AG09309 (cell line): ENCODE measurements at regions not wholly inside any gene's neighbourhood (a gene's known extent, or its start where the extent isn't known, plus 50 kb on each side); places are given as distances from the start of the nearest gene placed in this dataset.

Source experiments
- DNase-seq: peaks from one replicate; pipeline ENCODE4 v3.0.0-alpha.2; 2010; ENCODE audit warnings: low read depth
- H3K4me3 ChIP-seq: 2 replicates; pipeline ENCODE4 v1.5.1; 2011; ENCODE audit warnings: mild to moderate bottlenecking, low read depth, low read length, moderate library complexity; ENCODE audit not compliant: control insufficient read depth
- TF ChIP-seq, protein P1 (sequence below): IDR thresholded peaks from 2 replicates; pipeline ENCODE4 v1.5.1; 2011; ENCODE audit warnings: mild to moderate bottlenecking, low read depth, low read length, inconsistent platforms; ENCODE audit not compliant: insufficient read depth, control insufficient read depth; ENCODE audit errors: missing control alignments

DNA sequence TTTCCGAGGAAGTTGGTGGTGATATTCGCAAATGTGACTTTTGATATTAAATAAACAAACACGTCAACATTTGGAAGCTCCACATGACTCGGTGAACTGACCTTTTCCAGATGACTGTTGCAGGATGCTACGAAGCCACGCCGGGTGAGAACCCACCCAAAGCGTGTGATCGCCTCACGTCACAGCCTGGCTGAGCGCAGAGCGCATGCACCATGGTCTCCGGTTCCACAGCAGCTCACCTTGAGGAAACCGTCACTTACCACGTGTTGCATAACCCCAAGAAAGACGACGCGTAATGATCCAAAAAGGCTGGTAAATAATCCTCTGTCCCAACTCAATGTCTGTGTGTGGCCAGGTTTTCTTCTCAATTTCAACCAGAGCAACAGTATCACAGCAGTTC, 64.5 kb upstream of the CTDP1 start:
- no peak overlapping the region for H3K4me3 ChIP-seq
- TF ChIP-seq, protein P1, sequence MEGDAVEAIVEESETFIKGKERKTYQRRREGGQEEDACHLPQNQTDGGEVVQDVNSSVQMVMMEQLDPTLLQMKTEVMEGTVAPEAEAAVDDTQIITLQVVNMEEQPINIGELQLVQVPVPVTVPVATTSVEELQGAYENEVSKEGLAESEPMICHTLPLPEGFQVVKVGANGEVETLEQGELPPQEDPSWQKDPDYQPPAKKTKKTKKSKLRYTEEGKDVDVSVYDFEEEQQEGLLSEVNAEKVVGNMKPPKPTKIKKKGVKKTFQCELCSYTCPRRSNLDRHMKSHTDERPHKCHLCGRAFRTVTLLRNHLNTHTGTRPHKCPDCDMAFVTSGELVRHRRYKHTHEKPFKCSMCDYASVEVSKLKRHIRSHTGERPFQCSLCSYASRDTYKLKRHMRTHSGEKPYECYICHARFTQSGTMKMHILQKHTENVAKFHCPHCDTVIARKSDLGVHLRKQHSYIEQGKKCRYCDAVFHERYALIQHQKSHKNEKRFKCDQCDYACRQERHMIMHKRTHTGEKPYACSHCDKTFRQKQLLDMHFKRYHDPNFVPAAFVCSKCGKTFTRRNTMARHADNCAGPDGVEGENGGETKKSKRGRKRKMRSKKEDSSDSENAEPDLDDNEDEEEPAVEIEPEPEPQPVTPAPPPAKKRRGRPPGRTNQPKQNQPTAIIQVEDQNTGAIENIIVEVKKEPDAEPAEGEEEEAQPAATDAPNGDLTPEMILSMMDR = no peak
- no peak for DNase-seq

DNA sequence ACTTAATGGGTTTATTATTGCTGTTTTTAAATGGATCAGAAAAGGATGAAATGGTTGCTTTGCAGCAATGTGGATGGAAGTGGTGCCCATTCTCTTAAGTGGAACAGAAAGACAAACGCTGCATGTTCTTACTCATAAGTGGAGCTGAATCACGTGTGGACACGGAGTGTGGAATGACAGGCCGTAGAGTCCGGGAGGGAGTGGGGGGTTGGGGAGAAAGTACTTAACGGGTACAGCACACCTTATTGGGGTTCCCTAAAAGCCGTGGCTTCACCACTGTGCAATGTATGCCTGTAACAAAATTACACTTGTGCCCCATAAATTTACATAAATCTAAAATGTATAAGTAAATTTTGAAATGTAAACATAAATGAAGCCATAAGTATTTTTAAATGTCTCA, 64.0 kb upstream of the CTDP1 start:
- no peak overlapping the region for H3K4me3 ChIP-seq
- DNase-seq = no peak
- TF ChIP-seq, protein P1 = no peak

DNA sequence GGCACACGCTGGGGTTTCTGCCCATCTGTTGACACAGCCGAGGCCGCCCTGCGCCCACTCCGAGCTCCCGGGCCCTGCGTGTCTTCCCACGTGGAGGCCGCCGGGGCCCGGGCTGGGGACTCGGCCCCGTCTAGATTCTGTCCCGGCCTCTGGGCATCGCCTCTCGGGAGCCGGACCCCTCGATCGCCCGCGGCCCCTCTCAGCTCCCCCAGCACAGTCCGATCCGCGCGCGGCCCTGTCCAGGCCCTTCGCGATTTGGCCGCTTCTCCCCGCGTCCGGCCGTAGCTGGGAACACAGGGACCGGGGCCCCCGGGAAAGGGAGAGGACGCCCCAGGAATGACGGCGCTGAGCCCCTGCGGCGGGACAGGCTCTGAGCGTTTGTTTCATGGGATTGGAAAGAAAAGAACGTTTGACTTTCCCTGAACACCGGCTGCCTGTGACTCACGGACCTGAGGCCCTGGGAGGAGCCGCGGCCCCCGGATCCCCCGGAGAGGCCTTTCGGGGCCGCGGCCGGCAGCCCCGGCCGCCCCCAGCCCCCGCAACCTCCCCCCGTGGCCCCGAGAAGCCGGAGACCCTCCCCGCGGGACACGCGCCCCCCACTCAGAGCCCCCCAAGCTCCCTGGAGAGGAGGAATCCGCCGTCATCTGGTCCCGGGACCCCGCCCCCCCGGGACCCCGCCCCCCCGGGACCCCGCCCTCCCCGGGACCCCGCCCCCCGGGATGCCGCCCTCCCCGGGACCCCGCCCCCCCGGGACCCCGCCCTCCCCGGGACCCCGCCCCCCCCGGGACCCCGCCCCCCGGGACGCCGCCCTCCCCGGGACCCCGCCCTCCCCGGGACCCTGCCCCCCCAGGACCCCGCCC, 62.7 kb upstream of the CTDP1 start:
- H3K4me3 ChIP-seq = no peak overlapping the region
- TF ChIP-seq, protein P1 = no peak
- DNase-seq = no peak

DNA sequence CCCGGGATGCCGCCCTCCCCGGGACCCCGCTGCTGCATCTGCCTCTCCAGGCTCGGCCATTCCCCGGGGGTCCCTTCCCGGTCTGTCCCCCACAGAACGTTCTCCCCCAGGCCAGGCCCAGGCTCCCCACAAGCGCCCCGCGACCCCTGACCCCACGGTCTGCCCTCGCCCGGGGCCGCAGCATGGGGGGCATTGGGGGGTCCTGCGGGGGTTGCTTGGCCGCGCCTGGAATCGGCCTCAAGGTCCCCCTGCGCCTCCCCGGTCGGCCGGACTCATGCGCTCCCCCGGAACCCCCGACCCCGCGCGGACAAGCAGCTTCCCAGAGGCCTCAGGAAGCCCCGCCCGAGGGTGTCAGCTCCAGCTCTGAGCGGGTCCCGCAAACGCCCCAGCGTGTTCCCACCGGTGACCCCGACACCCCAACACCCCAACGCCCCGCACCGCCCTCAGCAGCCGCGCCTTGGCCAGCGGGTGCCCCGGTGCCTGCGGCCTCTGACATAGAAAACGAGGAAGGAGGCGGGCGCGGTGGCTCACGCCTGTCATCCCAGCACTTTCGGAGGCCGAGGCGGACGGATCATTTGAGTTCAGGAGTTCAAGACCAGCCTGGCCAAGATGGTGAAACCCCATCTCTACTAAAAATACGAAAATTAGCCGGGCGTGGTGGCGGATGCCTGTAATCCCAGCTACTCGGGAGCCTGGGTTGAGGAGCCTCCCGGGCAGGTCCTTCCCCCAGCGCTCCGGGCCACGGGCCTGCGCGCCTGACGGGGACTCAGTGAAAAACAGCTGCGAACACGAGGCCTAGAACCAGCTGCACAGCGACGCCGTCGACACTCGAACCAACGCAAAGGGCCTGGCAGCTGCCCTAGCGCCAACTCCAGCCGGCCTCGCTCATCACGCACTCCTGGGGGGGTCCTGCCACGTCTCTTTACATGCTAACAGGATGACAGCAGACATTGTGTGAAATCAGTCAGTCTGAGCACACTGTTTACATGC, 61.8 kb upstream of the CTDP1 start:
- TF ChIP-seq, protein P1 = no peak
- no peak for DNase-seq
- H3K4me3 ChIP-seq = no peak overlapping the region

DNA sequence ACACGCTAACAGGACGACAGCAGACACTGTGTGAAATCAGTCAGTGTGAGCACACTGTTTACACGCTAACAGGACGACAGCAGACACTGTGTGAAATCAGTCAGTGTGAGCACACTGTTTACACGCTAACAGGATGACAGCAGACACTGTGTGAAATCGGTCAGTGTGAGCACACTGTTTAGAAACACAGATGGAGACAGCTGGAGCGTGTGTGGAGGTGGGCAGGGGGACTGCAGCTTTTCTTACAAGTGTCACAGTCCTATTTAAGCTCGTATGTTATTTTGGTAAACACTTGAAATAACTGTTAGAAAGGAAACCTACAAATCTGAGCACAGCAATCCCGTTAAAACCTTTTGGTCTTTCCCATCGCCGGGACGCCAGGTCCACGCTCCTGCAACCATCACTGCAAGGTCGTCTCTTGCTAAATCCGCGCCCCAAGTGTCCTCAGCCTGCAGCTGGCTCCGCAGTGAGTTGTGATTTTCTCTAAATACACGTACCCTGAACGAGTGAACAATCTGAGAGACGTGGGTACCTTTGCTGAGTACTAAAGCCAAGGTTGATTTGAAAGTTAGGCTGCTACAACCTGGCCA, 58.9 kb upstream of the CTDP1 start:
- TF ChIP-seq, protein P1 = no peak
- DNase-seq = no peak
- no peak overlapping the region for H3K4me3 ChIP-seq

DNA sequence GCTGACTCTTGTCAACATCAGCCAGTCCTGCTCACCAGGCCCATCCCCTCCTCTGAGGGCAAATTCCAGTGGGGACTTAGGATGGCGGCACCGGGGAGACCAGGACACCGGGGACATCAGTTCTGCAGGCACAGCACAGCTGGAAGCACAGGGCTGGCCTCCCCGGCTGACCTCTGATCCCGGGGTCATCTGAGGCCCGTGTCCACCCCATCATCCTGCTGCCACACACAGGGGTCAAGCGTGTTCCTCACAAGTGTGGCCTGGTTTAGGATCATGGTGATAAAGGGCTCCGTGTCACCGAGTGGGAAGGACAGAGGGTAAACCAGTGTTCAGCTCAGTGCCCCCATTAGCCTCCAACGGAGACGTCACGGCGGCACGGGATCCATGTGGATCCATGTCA, 58.1 kb upstream of the CTDP1 start:
- TF ChIP-seq, protein P1 = no peak
- no peak for DNase-seq

More for the DNA sequence above, 58.1 kb upstream of the CTDP1 start:
- H3K4me3 ChIP-seq = no peak overlapping the region
